Activated CD8-positive, alpha-beta memory T cell treated with anti-CD3 and anti-CD28 coated beads, Interleukin-2, amount 50 U/mL, for 1 hour (primary cell): ENCODE measurements at regions not wholly inside any gene's neighbourhood (a gene's known extent, or its start where the extent isn't known, plus 50 kb on each side); places are given as distances from the start of the nearest gene placed in this dataset.
"Not testable (repeated sequence)": the region's sequence is repeated elsewhere in the genome, so short reads cannot be mapped to it uniquely, and the experiment has no call there.

ENCODE experiments used
- DNase-seq: peaks from one replicate; pipeline ENCODE4 v3.0.0-alpha.2; 2020; ENCODE audit errors: extremely low read depth

- DNase-seq = no peak
These were observed 78.0 kb upstream of the ATP5PO start for GRCh38 chr21:33993286-33994231.

- not testable (repeated sequence) for DNase-seq
These were observed 76.8 kb upstream of the ATP5PO start for GRCh38 chr21:33992412-33992811.

- no peak for DNase-seq
These were observed 75.5 kb upstream of the ATP5PO start for GRCh38 chr21:33991133-33991532.

- no peak for DNase-seq
These were observed 73.8 kb upstream of the ATP5PO start for GRCh38 chr21:33989440-33989839.

GRCh38 chr21:33988237-33989017 is 72.8 kb upstream of the ATP5PO start:
- no peak for DNase-seq

GRCh38 chr21:33987461-33987860 is 71.9 kb upstream of the ATP5PO start:
- no peak for DNase-seq

- no peak for DNase-seq
These were observed 69.8 kb upstream of the ATP5PO start for GRCh38 chr21:33985117-33986050.

GRCh38 chr21:33984021-33984481 is 68.4 kb upstream of the ATP5PO start:
- DNase-seq = no peak

- DNase-seq = no peak
These were observed 65.9 kb upstream of the ATP5PO start for GRCh38 chr21:33981391-33982101.

GRCh38 chr21:33980276-33980916 is 64.8 kb upstream of the ATP5PO start:
- no peak for DNase-seq

GRCh38 chr21:33978585-33978984 is 63.0 kb upstream of the ATP5PO start:
- no peak for DNase-seq

- no peak for DNase-seq
These were observed 62.2 kb upstream of the ATP5PO start for GRCh38 chr21:33977721-33978369.

GRCh38 chr21:33977017-33977720 is 61.6 kb upstream of the ATP5PO start:
- DNase-seq = no peak

- peak; percentile 27 for DNase-seq
These were observed 60.7 kb upstream of the ATP5PO start for GRCh38 chr21:33976082-33977016.

- DNase-seq = peak; percentile 41
These were observed 60.0 kb upstream of the ATP5PO start for GRCh38 chr21:33975548-33976081.

GRCh38 chr21:33974513-33975468 is 59.2 kb upstream of the ATP5PO start:
- DNase-seq = no peak

- no peak for DNase-seq
These were observed 57.7 kb upstream of the ATP5PO start for GRCh38 chr21:33973268-33973667.
